NCI-H226 (cell line): ENCODE measurements at regions not wholly inside any gene's neighbourhood (a gene's known extent, or its start where the extent isn't known, plus 50 kb on each side); places are given as distances from the start of the nearest gene placed in this dataset.

Experiments used
- DNase-seq: peaks from one replicate; pipeline ENCODE4 v3.0.0-alpha.2; 2015

- peak; percentile 4 for DNase-seq
These were observed 53.2 kb upstream of the ARG1 start for GRCh38 chr6:131519670-131520436.
